ENCODE measurements at regions not wholly inside any gene's neighbourhood (a gene's known extent, or its start where the extent isn't known, plus 50 kb on each side); places are given as distances from the start of the nearest gene placed in this dataset.

DNA sequence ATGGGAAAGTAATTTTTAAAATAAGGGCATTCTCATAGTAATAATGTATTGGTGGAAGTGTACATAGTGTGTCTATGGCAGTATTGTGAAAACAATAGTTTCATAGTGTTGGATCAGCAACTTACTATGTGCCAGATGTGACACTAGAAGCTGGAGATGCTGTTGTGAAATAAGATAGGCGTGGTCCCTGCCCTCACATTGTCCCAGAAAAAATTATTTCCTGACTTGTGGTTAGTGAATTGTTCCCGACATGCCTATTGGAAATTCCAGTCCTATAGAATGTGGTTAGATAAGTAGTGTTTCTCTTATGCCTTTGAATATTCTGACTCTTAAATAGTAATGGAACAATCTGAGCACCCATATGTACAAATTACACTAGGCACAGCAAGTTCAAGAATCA is 55.3 kb upstream of the MTAP start:
- Histone ChIP-seq H3K4me1 (ENCODE audit: insufficient read depth, low read length) (no peaks in the 10 kb centered on the region), H2AFZ (ENCODE audit: low read length) (no peak overlapping the region), H2BK5ac (ENCODE audit: insufficient read length, low read length) (no peak overlapping the region), H3T11ph (ENCODE audit: low read length) (no peak overlapping the region), H4K91ac (ENCODE audit: insufficient read length, low read depth, low read length) (no peak overlapping the region), H2BK15ac (ENCODE audit: low read depth, low read length) (no peak overlapping the region), H3K23me2 (ENCODE audit: insufficient read length, low read depth, low read length, poor library complexity, severe bottlenecking) (no peaks in the 10 kb centered on the region), H2BK20ac (ENCODE audit: low read depth, low read length, poor library complexity, severe bottlenecking) (no peak overlapping the region), H3K79me2 (ENCODE audit: insufficient read depth, low read length) (no peaks in the 10 kb centered on the region), H4K8ac (replicated peaks; ENCODE audit: insufficient read length, low read depth, low read length) (no peak overlapping the region), H2BK120ac (ENCODE audit: low read depth, low read length, poor library complexity, severe bottlenecking) (no peak overlapping the region), H3K23ac (ENCODE audit: insufficient read length, low read depth, low read length) (no peak overlapping the region), H4K5ac (ENCODE audit: insufficient read length, low read depth, low read length) (no peak overlapping the region), H3K79me1 (ENCODE audit: insufficient read depth, low read depth, low read length, poor library complexity, severe bottlenecking) (no peaks in the 10 kb centered on the region), H2BK12ac (ENCODE audit: insufficient read length, low read depth, low read length) (no peak overlapping the region), H3K9me3 (ENCODE audit: control insufficient read depth, low read depth, low read length) (no peaks in the 10 kb centered on the region), H3K27ac (ENCODE audit: insufficient read length, low read depth, low read length) (no peak overlapping the region), H3K27me3 (ENCODE audit: insufficient read depth, low read length) (peaks cover 64% of the 10 kb centered on the region), H3K18ac (ENCODE audit: insufficient read length, low read depth, low read length) (no peak overlapping the region), H4K20me1 (ENCODE audit: control insufficient read depth, insufficient read depth, insufficient read length) (no peaks in the 10 kb centered on the region), H3K4me2 (ENCODE audit: insufficient read depth, insufficient read length, low read length) (no peak overlapping the region), H3K9ac (ENCODE audit: extremely low read depth, insufficient read length, low read length) (no peak overlapping the region), H3K14ac (ENCODE audit: insufficient read depth, low read length) (no peak overlapping the region), H3K56ac (ENCODE audit: insufficient read length, low read depth, low read length) (no peak overlapping the region), H3K4ac (ENCODE audit: low read depth, low read length) (no peak overlapping the region), H2AK5ac (ENCODE audit: insufficient read length, low read length) (no peak overlapping the region)
- no peak for DNase-seq
- Mint-ChIP-seq H3K4me1 (peaks cover 6% of the 10 kb centered on the region in 2 experiments), H3K4me3 (no peak overlapping the region), H3K27me3 (ENCODE audit: low read depth) (peaks cover 100% of the 10 kb centered on the region), H3K27ac (no peak overlapping the region), H3K9me3 (peaks cover 0 to 2% of the 10 kb centered on the region in 2 experiments; a peak in 1 of 5 replicates), H3K36me3 (ENCODE audit: insufficient read depth in 1 of 3, low read depth in 3 of 3) (no peaks in the 10 kb centered on the region)
- WGBS (ENCODE audit: extremely low coverage, insufficient read length, low lambda C conversion rate), result no CpG with 5 or more reads among the region's 2 CpGs
- TF ChIP-seq, protein P1, sequence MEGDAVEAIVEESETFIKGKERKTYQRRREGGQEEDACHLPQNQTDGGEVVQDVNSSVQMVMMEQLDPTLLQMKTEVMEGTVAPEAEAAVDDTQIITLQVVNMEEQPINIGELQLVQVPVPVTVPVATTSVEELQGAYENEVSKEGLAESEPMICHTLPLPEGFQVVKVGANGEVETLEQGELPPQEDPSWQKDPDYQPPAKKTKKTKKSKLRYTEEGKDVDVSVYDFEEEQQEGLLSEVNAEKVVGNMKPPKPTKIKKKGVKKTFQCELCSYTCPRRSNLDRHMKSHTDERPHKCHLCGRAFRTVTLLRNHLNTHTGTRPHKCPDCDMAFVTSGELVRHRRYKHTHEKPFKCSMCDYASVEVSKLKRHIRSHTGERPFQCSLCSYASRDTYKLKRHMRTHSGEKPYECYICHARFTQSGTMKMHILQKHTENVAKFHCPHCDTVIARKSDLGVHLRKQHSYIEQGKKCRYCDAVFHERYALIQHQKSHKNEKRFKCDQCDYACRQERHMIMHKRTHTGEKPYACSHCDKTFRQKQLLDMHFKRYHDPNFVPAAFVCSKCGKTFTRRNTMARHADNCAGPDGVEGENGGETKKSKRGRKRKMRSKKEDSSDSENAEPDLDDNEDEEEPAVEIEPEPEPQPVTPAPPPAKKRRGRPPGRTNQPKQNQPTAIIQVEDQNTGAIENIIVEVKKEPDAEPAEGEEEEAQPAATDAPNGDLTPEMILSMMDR (conservative IDR thresholded peaks at IDR 0.05), result no peak

Measured in H9 (cell line).